NT2/D1 (cell line): ENCODE measurements at regions not wholly inside any gene's neighbourhood (a gene's known extent, or its start where the extent isn't known, plus 50 kb on each side); places are given as distances from the start of the nearest gene placed in this dataset.

Experiments used
- DNase-seq: peaks from one replicate; pipeline ENCODE4 v3.0.0-alpha.2; 2011; ENCODE audit warnings: low read depth, low spot score
- H3K27me3 ChIP-seq: 2 replicates; pipeline ENCODE4 v1.6.0; 2011; ENCODE audit warnings: mild to moderate bottlenecking; ENCODE audit not compliant: insufficient read length, insufficient read depth
- H3K36me3 ChIP-seq: 2 replicates; pipeline ENCODE4 v1.6.1; 2011; ENCODE audit warnings: mild to moderate bottlenecking, low read length, mixed read lengths; ENCODE audit not compliant: insufficient read depth, insufficient read length
- H3K4me1 ChIP-seq: 2 replicates; pipeline ENCODE4 v1.5.1; 2011; ENCODE audit not compliant: insufficient read depth, insufficient read length
- H3K4me3 ChIP-seq: 2 replicates; pipeline ENCODE4 v1.5.1; 2011; ENCODE audit warnings: low read depth; ENCODE audit not compliant: insufficient read length
- H3K9ac ChIP-seq: 2 replicates; pipeline ENCODE4 v1.6.0; 2011; ENCODE audit warnings: low read depth; ENCODE audit not compliant: insufficient read length
- H3K9me3 ChIP-seq: 2 replicates; pipeline ENCODE4 v1.5.1; 2011; ENCODE audit warnings: mild to moderate bottlenecking, low read length; ENCODE audit not compliant: insufficient read depth
- SUZ12 ChIP-seq: IDR thresholded peaks from 2 replicates; pipeline ENCODE4 v1.6.1; 2011; ENCODE audit not compliant: insufficient read length, insufficient read depth; ENCODE audit errors: extremely low read depth
- YY1 ChIP-seq: IDR thresholded peaks from 2 replicates; pipeline ENCODE4 v1.6.1; 2011; ENCODE audit not compliant: insufficient read length, insufficient read depth
- ZNF274 ChIP-seq: IDR thresholded peaks from 2 replicates; pipeline ENCODE4 v1.6.1; 2011; ENCODE audit warnings: mild to moderate bottlenecking, low read depth, low read length

- Histone ChIP-seq H3K9ac (no peak overlapping the region), H3K9me3 (no peaks in the 10 kb centered on the region), H3K27me3 (no peaks in the 10 kb centered on the region), H3K4me1 (peaks cover 8% of the 10 kb centered on the region), H3K36me3 (no peaks in the 10 kb centered on the region), H3K4me3 (no peak overlapping the region)
- DNase-seq, result no peak
- TF ChIP-seq YY1, result no peak
- no peak for TF ChIP-seq SUZ12
- TF ChIP-seq ZNF274, result no peak
These were observed 148.9 kb downstream of the URI1 start for GRCh38 chr19:30090963-30091362.

GRCh38 chr19:30091456-30091855 is 149.4 kb downstream of the URI1 start:
- TF ChIP-seq ZNF274 (no peak), YY1 (no peak), SUZ12 (no peak)
- H3K27me3 ChIP-seq, result no peaks in the 10 kb centered on the region
- H3K9me3 ChIP-seq, result no peaks in the 10 kb centered on the region
- no peak overlapping the region for H3K4me3 ChIP-seq
- H3K4me1 ChIP-seq, result peaks cover 8% of the 10 kb centered on the region
- no peaks in the 10 kb centered on the region for H3K36me3 ChIP-seq
- no peak for DNase-seq
- H3K9ac ChIP-seq, result no peak overlapping the region

DNA sequence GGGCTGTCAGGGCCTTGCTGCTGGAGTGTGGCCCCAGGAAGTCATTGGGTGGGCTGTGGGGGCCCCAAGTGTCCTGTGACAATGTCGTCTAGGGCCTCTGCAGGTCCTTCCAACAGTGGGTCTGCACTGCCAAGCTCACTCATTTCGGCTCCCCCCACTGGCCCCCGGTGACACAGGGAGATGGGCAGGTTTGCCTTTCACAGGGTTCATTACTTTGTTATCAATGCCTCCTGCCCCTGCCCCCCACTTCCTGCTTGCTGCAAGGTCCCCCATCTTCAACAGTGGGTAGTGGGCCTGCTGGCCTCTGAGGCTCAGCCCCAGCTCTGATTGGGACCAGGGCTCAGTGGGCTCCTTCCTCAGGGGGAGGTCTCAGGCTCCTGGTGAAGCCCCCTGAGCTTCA is 149.8 kb downstream of the URI1 start:
- Histone ChIP-seq H3K27me3 (no peaks in the 10 kb centered on the region), H3K36me3 (no peaks in the 10 kb centered on the region), H3K9me3 (no peaks in the 10 kb centered on the region), H3K9ac (no peak overlapping the region), H3K4me1 (peaks cover 8% of the 10 kb centered on the region), H3K4me3 (no peak overlapping the region)
- TF ChIP-seq YY1, result no peak
- TF ChIP-seq SUZ12, result no peak
- no peak for TF ChIP-seq ZNF274
- DNase-seq, result no peak

DNA sequence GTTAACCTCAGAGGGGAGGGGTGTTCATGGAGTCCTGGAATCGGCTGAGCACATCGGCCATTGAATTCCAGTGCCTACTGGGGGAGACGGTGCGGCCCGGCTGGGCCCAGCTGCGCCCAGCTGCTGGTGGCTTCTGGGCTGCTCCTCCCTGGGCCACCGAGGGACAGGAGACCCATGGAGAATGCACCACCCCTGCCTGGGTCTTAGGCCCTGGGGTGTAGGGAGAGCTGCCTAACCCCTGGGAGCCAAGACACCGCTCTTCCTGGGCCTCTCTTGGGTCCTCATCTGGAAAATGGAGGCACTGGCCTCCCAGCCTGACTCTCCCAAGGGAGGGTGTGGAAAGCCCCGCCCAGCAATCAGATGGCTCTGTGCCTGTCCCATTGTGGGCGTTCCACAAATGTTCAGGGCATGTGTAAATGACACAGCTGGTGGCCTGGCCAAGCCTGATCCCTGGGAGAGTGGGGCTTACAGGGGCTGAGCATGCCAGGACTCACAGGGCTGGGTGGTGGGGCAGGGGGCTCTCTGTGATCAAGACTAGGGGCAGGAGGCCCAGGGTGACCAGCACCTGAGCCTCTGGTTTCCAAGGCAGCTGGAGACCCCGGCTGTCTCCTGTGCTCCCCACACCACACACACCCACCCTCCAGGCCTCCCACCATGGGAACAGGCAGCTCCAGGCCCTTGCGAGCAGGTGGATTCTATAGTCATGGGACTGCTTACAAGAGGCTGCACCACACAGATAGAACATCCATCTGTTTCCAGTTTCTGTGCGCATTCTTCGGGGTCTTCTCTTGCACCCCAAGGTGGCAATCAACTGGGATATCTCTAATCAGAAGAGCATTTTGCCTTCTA is 150.9 kb downstream of the URI1 start:
- H3K36me3 ChIP-seq, result no peaks in the 10 kb centered on the region
- no peak overlapping the region for H3K4me3 ChIP-seq
- no peak overlapping the region for H3K9ac ChIP-seq
- TF ChIP-seq YY1 (no peak), ZNF274 (no peak), SUZ12 (no peak)
- no peaks in the 10 kb centered on the region for H3K27me3 ChIP-seq
- H3K9me3 ChIP-seq, result no peaks in the 10 kb centered on the region
- H3K4me1 ChIP-seq, result peaks cover 8% of the 10 kb centered on the region
- DNase-seq, result no peak

GRCh38 chr19:30093966-30094755 is 152.1 kb downstream of the URI1 start:
- H3K4me3 ChIP-seq, result no peak overlapping the region
- no peak overlapping the region for H3K9ac ChIP-seq
- TF ChIP-seq YY1 (no peak), SUZ12 (no peak), ZNF274 (no peak)
- H3K36me3 ChIP-seq, result no peaks in the 10 kb centered on the region
- DNase-seq, result no peak
- H3K27me3 ChIP-seq, result no peaks in the 10 kb centered on the region
- H3K4me1 ChIP-seq, result peaks cover 6% of the 10 kb centered on the region
- no peaks in the 10 kb centered on the region for H3K9me3 ChIP-seq

GRCh38 chr19:30094756-30095140 is 152.7 kb downstream of the URI1 start:
- no peak overlapping the region for H3K4me3 ChIP-seq
- no peaks in the 10 kb centered on the region for H3K9me3 ChIP-seq
- H3K9ac ChIP-seq, result no peak overlapping the region
- H3K36me3 ChIP-seq, result no peaks in the 10 kb centered on the region
- no peaks in the 10 kb centered on the region for H3K27me3 ChIP-seq
- no peak for DNase-seq
- no peak for TF ChIP-seq SUZ12
- TF ChIP-seq ZNF274, result no peak
- TF ChIP-seq YY1, result no peak
- peaks cover 4% of the 10 kb centered on the region for H3K4me1 ChIP-seq

DNA sequence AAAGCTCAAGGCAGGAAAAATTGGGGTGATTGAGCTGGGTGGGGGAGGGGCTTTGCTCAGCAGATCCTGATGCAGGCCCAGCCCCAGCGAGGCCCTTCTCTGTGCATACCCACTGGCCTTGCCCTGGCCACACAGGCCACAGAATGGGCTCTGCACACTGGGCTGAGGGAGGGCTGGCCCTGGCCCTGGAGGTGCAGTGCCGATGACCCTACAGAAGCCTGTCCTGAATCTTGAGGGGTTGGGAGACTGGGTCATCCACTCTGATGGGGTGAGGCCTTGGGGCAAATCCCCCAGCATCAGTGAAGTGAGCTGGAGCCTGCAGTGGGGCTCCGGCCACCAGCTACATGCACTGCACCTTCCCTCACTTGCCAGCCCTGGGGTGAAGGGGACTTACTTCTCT is 153.1 kb downstream of the URI1 start:
- Histone ChIP-seq H3K4me3 (no peak overlapping the region), H3K4me1 (peaks cover 4% of the 10 kb centered on the region), H3K27me3 (no peaks in the 10 kb centered on the region), H3K36me3 (no peaks in the 10 kb centered on the region), H3K9ac (no peak overlapping the region), H3K9me3 (no peaks in the 10 kb centered on the region)
- TF ChIP-seq SUZ12 (no peak), YY1 (no peak), ZNF274 (no peak)
- no peak for DNase-seq
